AG10803 (cell line): ENCODE measurements at regions not wholly inside any gene's neighbourhood (a gene's known extent, or its start where the extent isn't known, plus 50 kb on each side); places are given as distances from the start of the nearest gene placed in this dataset.

ENCODE experiments used
- DNase-seq: peaks from one replicate; pipeline ENCODE4 v3.0.0; 2010; ENCODE audit warnings: low read depth
- H3K4me3 ChIP-seq: 2 replicates; pipeline ENCODE4 v1.5.1; 2011; ENCODE audit warnings: mild to moderate bottlenecking, low read length, control low read depth
- CTCF ChIP-seq: conservative IDR thresholded peaks from 2 replicates; pipeline ENCODE4 v1.5.1; 2011; ENCODE audit warnings: mild to moderate bottlenecking, low read length, control low read depth, inconsistent platforms

GRCh38 chr7:85669225-85669624 is 482.4 kb upstream of the SEMA3D start:
- DNase-seq, result no peak
- TF ChIP-seq CTCF, result no peak
- H3K4me3 ChIP-seq, result no peak overlapping the region

DNA sequence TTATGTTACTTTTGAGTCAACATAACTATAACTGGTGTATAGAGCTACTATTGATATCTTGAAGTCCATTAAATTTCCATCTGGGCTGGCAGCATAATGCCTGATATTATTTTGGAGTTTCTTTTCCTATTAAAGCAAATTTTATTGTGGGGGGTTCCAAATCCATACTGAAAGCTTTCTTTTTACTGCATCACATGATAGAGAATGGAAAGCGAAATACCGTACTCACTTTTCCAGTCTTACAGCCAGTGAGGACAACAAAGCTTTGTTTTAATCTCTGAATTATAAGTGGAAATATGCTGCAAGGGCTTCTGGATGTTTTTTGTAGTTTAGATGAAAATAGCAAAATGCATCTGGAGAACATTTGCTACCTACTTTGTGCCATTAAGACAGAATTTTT is 477.5 kb upstream of the SEMA3D start:
- H3K4me3 ChIP-seq, result no peak overlapping the region
- no peak for TF ChIP-seq CTCF
- no peak for DNase-seq

- DNase-seq, result no peak
- TF ChIP-seq CTCF, result no peak
- H3K4me3 ChIP-seq, result no peak overlapping the region
Measured at GRCh38 chr7:85659364-85659763, 472.5 kb upstream of the SEMA3D start.

GRCh38 chr7:85655252-85655651 is 468.4 kb upstream of the SEMA3D start:
- no peak overlapping the region for H3K4me3 ChIP-seq
- TF ChIP-seq CTCF, result no peak
- no peak for DNase-seq

- TF ChIP-seq CTCF, result no peak
- no peak overlapping the region for H3K4me3 ChIP-seq
- DNase-seq, result no peak
Measured at GRCh38 chr7:85644272-85644671, 457.4 kb upstream of the SEMA3D start.

DNA sequence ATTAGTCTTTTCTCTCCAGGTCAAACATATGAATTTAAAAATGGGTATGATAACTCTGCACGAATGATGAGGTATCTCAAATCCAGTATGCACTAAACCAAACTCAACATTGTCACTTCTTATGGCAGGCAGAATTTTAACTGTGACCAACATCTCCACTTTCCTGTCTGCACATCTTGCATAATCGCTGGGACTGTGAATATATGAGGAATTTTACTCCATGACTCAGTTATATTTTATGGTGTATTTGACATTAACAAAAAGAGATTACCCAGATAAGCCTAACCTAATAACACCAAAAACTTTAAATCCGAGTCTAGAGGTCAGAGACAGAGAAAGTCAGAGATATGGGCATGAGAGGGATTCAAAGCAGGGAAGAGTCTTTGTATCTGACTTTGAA is 454.5 kb upstream of the SEMA3D start:
- no peak for TF ChIP-seq CTCF

DNA sequence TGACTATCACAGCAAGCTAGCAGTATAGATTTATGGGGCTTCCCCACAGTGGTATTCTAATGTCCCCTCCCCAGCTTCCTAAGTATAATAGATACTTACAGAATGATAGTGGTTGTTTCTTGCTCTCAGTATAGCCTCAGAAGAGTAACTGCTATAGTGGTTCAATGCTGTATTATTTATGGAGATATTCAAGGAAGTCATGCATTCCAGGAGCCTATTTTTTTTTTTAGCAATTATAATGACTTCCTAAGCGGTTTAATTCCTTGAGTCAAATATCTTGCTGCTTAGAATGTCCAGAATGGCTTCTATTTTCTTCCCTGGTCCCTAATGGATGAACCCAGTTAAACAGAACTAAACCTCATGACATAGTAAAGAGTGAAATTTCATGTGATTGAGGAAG is 451.5 kb upstream of the SEMA3D start:
- no peak for TF ChIP-seq CTCF
- no peak overlapping the region for H3K4me3 ChIP-seq
- DNase-seq, result no peak

More for the DNA sequence above, 454.5 kb upstream of the SEMA3D start:
- no peak overlapping the region for H3K4me3 ChIP-seq
- no peak for DNase-seq
